HG02981 (cell line): ENCODE measurements at regions not wholly inside any gene's neighbourhood (a gene's known extent, or its start where the extent isn't known, plus 50 kb on each side); places are given as distances from the start of the nearest gene placed in this dataset.
A peak's percentile ranks its signal among the peaks of the same experiment; 100 is the strongest.

Experiments used
- ATAC-seq: cut with Tn5 transposase; IDR thresholded peaks from one replicate; pipeline ENCODE4 v1.9.1; 2021; ENCODE audit warnings: mild to moderate bottlenecking, moderate library complexity; ENCODE audit not compliant: unreplicated experiment

DNA sequence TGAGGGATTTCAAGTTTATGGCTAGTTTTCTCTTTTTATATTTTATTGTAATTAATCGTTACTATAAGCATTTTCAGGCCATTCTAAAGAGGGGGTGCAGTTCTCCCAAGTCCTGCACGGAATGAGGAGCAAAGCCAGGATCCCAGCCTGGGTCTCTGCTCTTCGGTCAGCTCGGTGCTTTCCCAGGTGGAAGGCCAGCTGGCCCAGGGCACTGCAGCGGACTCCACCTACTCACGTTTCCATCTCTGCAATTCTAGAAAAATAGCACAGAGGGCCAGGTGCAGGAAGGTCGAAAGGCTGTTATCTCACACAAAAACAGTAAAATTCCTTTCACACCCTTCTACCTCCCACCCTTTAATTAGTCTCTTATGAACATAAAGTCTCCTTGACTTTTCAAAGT lies 59.5 kb upstream of the HES1 start:
- no peak for ATAC-seq

DNA sequence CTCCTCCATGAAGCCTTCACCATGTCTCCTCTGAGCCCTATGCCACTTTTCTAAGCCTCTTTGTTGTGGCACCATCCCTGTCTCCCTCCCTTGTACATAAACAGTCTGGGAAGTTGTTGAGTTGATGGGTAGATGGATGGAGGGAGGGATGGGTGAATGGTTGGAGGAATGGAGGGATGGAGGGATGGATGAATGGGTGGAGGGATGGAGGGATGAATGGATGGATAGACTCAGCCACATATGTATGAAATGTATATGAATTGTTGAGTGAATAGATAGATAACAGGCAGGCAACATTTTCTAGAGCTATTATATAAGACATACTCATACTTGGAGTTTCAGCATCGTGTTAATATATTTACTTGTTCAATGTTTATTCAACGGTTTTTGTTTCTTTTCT lies 58.3 kb upstream of the HES1 start:
- no peak for ATAC-seq

DNA sequence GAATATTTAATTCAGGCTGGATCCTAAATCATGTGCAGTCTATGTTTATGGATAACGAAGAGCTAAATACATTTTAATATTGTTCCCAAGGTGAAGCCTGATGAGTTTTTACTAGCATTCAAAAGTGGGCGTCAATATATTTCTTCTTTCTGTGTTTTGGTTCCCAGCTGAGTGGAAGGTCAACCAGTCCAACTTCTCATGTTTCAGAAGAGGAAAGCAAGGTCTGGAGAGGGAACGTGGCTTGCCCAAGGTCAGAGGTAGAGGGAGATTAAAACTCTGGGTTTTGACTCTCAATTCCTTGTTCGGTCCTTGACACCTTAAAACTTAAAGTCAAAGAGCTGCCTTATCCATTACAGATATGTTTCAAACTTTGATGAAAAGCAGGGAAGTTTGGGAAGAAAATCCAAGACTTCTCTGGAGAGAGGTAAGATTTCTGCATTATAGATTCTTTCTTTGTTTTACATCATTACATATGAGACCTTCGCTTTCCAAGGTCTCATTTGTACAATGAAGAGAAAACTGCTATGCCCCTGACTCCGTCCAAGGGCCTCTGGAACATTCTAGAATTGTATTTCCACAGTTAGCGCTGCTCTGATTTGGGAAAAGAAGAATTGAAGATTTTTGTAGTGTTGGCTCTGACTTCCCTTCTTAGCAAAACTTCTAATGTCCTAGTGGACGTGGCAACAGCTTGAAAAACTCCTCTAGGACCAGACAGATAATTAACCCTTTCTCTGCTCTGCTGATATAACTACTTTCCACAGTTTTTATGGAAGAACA lies 57.7 kb upstream of the HES1 start:
- ATAC-seq = no peak

DNA sequence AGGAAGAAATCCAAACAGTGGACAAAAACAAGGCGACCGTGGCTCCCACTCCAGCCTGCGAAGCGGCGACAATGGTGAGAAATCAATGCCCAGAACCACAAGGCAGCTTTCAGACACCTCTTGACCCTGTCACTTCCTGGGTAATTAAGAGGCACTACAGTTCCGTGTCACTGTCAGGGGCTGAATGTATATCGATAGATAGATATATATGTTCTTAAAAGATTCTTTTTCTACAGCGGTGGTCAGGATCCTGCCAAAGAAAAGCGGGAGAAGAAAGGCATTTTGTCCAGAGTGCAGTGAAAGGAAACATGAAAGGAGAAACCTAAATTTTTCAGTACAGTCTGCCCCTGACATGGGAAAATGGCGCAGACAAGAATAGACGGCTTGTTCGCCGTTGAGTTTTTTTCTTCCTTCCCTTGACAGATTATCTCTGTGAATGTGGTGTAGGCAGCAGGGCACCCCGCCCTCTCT lies 56.2 kb upstream of the HES1 start:
- ATAC-seq = no peak

DNA sequence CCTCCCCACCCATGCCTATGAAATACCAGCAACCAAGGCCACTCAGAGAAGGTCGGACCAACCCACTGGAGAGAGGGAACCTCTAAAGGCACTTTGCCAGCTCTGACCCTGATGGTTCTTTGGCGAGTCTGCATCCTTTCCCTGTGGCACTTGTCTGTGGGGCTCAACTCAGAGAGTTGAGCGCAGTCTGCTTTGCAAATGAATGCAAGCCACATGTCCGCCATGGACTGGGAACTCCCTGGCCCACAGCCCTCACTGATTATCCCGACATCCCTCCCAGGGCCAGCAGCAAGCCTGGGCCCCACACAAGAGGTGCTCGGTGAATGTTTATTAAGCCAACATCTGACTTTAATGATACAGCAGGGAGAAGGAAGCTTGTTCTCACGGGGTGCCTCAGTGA lies 55.5 kb upstream of the HES1 start:
- ATAC-seq = no peak

DNA sequence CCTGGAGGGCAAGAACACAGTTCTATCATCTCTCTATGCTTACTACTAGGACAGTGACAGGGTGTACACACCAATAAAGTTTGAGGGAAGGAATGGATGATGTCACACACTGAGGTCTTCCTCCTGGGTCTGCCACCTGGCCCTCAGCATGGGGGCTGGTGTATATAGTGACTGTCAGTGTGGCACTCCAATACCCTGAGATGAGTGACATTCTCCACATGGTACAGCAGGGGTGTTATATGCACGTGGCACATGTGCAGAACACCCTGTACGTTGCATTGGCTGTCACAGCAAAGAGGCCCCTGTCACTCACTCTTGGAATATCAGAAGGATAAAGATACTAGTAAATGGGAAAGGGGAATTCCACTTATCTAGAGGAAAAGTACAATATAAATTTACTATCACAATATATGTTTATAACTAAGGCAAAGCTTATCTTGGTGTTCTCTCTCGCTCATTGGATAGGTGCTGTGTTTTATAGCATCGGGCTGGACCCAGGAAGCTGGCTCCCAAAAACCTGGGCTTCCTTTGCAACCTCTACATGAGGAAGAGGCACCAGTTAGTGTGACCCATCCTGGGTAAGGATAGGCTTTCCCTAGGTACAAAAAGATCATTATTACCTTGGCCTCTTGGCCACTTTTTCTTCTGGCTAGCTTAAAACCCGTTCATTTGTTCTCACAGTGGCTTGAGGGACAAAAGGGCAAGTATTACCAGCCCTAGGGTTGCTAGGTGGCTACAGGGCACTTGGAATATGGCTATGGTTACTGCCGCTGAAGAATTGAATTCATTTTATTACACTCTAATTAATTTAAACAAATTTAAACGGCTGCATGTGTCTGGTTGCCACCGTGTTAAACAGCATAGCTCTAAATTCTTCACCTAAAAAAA lies 54.8 kb upstream of the HES1 start:
- ATAC-seq = no peak

DNA sequence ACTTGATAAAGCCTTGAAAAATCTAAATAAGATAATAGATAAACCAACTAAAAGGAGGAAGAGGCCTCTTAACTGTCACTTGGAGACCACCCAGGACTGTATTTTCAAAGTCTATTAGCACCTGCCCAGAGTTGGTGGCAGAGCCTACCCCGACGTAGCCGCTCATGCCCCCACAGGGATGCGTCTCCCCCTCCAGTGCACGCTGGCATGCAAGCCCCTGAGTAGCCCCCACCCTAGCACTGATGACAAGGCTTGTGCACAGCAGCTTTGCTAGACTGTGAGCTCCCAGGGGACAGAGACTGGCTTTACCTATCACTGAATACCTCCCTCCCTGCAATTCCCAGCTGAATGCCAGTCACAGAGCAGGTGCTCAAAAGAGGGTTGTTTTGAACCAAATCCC lies 54.1 kb upstream of the HES1 start:
- no peak for ATAC-seq

DNA sequence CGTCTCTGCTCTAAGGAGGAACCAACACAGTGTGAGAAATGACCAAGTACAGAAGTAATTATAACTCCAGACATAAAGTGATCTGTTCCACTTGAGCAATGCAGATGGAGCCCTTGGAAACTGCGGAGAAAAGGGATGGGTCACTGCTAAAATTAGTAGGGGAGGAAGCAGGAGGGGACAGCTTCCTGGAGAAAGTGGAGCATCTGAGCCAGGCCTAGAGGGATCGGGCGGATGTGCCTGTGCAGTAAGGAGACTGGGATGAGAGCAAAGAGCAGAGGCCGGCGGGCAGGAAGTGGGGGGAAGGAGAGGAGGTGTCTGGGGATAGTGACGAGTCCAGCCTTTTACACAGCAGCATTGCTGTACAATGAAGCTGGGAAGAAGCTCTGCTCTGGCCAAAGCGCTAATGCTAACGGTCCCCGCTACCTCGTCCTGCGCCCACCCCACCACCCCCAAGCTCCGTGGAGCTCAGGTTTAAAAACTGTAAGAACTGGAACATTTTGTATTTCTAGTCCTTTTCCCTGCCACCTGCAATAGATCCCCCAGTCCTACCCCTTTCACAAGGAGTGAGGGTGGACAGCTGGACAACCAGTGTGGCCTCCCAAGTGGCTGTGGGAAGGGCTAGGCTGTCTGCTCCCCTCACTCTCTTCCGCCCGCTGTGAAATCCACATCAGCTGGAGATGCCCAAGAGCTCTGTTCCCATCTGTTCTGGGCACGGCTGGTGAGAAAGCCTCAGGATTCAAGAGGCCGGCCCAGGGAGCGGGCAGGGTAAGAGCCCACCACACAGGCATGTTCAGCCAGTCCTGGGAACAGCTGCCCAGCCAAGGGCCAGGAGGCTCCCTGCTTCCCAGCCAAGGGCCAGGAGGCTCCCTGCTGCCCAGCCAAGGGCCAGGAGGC lies 53.0 kb upstream of the HES1 start:
- ATAC-seq = no peak

DNA sequence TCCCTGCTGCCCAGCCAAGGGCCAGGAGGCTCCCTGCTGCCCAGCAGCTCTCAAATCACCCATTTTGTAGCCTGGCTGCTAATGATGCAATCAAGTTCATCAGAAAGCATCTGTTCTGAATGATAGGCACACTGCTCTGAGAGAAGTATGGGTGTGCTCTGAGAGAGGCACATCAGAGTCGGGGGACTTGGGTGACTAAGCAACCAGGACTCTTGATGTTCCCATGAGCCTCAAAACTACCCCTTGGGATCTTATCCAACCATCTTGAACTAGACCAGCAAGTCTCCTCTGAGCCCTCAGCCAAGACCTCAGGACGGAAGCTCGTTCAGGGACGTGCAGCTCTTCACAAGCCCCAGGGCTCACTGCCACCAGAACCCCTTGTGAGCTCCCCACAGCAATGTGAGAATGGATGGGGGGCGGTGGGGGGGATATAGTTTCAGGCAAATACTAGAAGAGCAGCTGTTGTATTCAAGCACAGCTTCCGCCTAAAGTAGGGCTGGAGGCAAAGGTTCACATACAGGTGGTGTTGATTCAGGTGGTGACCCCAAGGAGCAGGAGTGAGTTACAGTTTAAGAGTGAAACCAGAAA lies 52.2 kb upstream of the HES1 start:
- peak; percentile 27 for ATAC-seq

DNA sequence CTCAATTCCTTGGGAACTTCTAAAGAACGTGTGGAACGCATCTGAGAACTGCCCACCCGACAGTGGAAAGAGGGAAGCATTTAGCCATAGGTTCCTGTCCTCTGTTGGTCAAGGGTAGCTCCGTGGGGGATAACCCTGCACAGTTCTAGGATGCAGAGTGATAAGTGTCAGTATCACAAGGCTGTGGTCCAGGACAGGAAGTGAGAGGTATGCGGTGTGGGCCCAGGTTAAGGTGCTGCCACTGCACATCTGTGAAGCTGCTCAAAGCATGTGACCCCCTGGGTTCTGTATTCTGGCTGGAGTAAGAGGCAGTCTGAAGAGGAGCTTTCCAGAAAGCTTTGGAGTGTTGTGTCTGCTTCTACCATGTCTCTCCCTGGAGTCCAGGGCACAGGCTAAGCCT lies 51.7 kb upstream of the HES1 start:
- peak; percentile 98 for ATAC-seq
